ENCODE measurements at regions not wholly inside any gene's neighbourhood (a gene's known extent, or its start where the extent isn't known, plus 50 kb on each side); places are given as distances from the start of the nearest gene placed in this dataset.
"Not testable (repeated sequence)": the region's sequence is repeated elsewhere in the genome, so short reads cannot be mapped to it uniquely, and the experiment has no call there.

DNA sequence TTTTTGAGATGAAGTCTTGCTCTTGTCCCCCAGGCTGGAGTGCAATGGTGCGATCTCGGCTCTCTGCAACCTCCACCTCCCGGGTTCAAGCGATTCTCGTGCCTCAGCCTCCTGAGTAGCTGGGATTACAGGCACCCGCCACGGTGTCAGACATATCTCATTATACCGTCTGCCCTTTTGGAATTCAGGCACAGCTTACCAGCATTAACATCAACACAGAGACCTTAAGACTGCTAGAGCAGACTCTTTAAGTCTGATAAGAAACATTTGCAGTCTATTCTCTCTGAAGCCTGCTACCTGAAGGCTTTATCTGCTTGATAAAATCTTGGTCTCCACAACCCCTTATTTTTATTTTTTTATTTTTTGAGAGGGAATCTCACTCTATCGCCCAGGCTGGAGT lies 78.7 kb downstream of the SOWAHC start:
- not testable (repeated sequence) for H3K9me3 ChIP-seq (ENCODE audit: control insufficient read depth, low read length); H3K4me3 ChIP-seq (ENCODE audit: extremely low read depth, insufficient read depth, low read length, poor library complexity, severe bottlenecking); H3K27ac ChIP-seq (ENCODE audit: low read depth, low read length, severe bottlenecking); H3K36me3 ChIP-seq (ENCODE audit: control insufficient read depth, insufficient read depth, low read length)
- 77 to 78% methylated on average over 9 of the region's 9 CpGs for WGBS, 2 experiments (ENCODE audit: insufficient coverage in 2 of 2)
- peaks cover 19% of the 10 kb centered on the region for H3K4me1 ChIP-seq (ENCODE audit: control insufficient read depth, insufficient read depth, low read length, poor library complexity, severe bottlenecking)

DNA sequence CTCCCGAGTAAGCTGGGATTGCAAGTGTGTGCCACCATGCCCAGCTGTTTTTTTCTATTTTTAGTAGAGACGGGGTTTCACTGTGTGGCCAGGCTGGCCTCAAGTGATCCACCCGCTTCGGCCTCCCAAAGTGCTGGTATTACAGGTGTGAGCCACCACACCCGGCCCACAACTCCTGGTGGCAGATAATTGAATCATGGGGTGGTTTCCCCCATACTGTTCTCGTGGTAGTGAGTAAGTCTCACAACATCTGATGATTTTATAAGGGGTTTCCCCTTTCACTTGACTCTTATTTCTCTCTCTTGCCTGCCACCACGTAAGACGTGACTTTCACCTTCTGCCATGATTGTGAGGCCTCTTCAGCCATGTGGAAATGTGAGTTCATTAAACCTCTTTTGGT lies 79.1 kb downstream of the SOWAHC start:
- H3K27ac ChIP-seq (ENCODE audit: low read depth, low read length, severe bottlenecking), result not testable (repeated sequence)

DNA sequence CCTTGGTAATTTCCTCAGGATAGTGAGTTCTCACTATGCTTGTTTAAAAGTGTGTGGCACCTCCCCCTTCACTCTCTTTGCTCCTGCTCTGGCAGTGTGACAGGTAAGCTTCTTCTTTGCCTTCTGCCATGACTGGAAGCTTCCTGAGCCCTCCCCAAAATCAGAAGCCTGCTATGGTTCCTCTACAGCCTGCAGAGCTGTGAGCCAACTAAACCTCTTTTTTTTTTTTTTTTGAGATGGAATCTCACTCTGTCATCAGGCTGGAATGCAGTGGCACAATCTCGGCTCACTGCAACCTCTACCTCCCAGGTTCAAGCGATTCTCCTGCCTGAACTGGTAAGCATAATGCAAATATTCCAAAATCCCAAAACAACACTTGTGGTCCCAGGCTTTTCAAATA lies 80.0 kb downstream of the SOWAHC start:
- 10% methylated on average over 2 of the region's 2 CpGs; no CpG with 5 or more reads in 1 of the 2 experiments for WGBS, 2 experiments (ENCODE audit: insufficient coverage in 2 of 2)
- Histone ChIP-seq H3K4me3 (ENCODE audit: extremely low read depth, insufficient read depth, low read length, poor library complexity, severe bottlenecking) (no peak overlapping the region), H3K27ac (ENCODE audit: low read depth, low read length, severe bottlenecking) (no peak overlapping the region), H3K36me3 (ENCODE audit: control insufficient read depth, insufficient read depth, low read length) (no peaks in the 10 kb centered on the region), H3K9me3 (ENCODE audit: control insufficient read depth, low read length) (no peaks in the 10 kb centered on the region), H3K4me1 (ENCODE audit: control insufficient read depth, insufficient read depth, low read length, poor library complexity, severe bottlenecking) (peaks cover 21% of the 10 kb centered on the region)

More for the DNA sequence above, 79.1 kb downstream of the SOWAHC start:
- 93 to 95% methylated on average over 4 of the region's 8 CpGs for WGBS, 2 experiments (ENCODE audit: insufficient coverage in 2 of 2)
- not testable (repeated sequence) for H3K4me3 ChIP-seq (ENCODE audit: extremely low read depth, insufficient read depth, low read length, poor library complexity, severe bottlenecking); H3K36me3 ChIP-seq (ENCODE audit: control insufficient read depth, insufficient read depth, low read length); H3K9me3 ChIP-seq (ENCODE audit: control insufficient read depth, low read length)
- H3K4me1 ChIP-seq (ENCODE audit: control insufficient read depth, insufficient read depth, low read length, poor library complexity, severe bottlenecking), result peaks cover 19% of the 10 kb centered on the region

DNA sequence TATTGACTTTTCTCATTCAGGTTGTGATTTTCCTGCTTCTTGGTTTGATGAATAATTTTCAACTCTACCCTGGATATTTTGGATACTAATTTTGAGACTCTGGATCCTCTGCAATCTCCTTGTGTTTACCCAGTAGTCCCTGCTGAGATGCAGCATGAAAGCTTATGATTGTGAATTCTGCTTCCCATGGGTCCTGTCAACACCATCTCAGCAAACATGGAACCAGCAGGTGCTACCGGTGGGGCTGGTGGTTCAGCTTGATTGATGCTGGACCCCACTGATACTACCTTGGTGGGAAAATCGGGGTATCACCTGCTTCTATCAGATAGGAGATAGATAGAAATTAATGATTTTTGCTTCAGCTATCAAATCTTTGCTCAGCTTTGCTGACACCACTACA lies 81.1 kb downstream of the SOWAHC start:
- no peaks in the 10 kb centered on the region for H3K9me3 ChIP-seq (ENCODE audit: control insufficient read depth, low read length)
- no peak overlapping the region for H3K4me3 ChIP-seq (ENCODE audit: extremely low read depth, insufficient read depth, low read length, poor library complexity, severe bottlenecking)
- 82% methylated on average over 2 of the region's 2 CpGs; no CpG with 5 or more reads in 1 of the 2 experiments for WGBS, 2 experiments (ENCODE audit: insufficient coverage in 2 of 2)
- no peak overlapping the region for H3K27ac ChIP-seq (ENCODE audit: low read depth, low read length, severe bottlenecking)
- H3K36me3 ChIP-seq (ENCODE audit: control insufficient read depth, insufficient read depth, low read length), result no peaks in the 10 kb centered on the region
- peaks cover 32% of the 10 kb centered on the region for H3K4me1 ChIP-seq (ENCODE audit: control insufficient read depth, insufficient read depth, low read length, poor library complexity, severe bottlenecking)

DNA sequence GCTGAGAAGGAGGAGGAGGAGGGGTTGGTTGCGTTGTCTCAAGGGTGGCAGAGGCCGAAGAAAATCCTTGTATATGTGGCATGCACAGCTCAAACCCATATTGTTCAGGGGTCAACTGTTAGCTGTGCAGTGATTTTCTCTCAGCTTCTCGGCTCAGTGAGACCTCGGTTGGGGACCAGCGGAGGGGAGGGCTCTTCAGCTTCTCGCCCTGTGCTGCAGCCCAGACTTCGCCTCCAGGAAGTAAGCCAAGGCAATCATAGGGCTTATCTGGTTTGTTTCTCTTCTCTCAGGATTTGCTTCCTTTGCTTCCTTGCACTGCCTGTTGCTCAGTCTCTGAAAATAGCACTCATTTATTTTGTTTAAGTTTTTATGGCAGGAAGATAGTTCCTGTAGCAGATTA lies 85.5 kb downstream of the SOWAHC start:
- peaks cover 37% of the 10 kb centered on the region for H3K4me1 ChIP-seq (ENCODE audit: control insufficient read depth, insufficient read depth, low read length, poor library complexity, severe bottlenecking)
- no peak overlapping the region for H3K4me3 ChIP-seq (ENCODE audit: extremely low read depth, insufficient read depth, low read length, poor library complexity, severe bottlenecking)
- peak overlapping the region; percentile 90 for H3K27ac ChIP-seq (ENCODE audit: low read depth, low read length, severe bottlenecking)
- WGBS, 2 experiments (ENCODE audit: insufficient coverage in 2 of 2), result 51 to 58% methylated on average over 4 to 6 of the region's 7 CpGs
- H3K36me3 ChIP-seq (ENCODE audit: control insufficient read depth, insufficient read depth, low read length), result no peaks in the 10 kb centered on the region
- no peaks in the 10 kb centered on the region for H3K9me3 ChIP-seq (ENCODE audit: control insufficient read depth, low read length)

DNA sequence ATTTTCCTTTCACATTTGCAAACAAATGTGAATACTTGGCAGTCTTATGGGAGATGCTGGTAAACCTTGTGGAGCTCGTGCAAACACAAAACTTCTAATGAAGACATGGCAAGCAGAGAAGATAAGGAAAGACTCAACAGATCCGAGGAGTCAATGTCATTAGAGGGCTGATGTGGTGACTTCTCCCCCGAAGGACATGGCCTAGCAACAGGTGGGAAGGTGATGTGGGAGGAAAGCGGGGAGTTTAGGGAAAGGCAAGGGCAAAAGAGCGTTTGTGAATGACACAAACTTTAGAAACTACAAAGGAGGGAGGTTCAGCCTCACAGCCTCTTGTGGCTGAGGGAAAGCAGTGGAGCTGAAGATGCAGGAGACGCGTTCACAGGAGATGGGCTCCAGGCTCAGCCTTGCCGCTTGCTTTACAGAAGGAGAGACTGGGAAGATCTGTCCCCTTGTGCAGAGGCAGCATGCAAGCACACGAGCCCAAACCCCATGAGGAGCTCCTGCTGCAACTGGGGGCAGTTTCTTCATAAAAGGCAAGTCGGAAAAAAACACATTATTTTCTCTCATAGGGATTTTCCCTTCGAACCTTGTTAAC lies 86.6 kb downstream of the SOWAHC start:
- no peaks in the 10 kb centered on the region for H3K36me3 ChIP-seq (ENCODE audit: control insufficient read depth, insufficient read depth, low read length)
- no peak overlapping the region for H3K4me3 ChIP-seq (ENCODE audit: extremely low read depth, insufficient read depth, low read length, poor library complexity, severe bottlenecking)
- H3K27ac ChIP-seq (ENCODE audit: low read depth, low read length, severe bottlenecking), result peak overlapping the region; percentile 90
- no peaks in the 10 kb centered on the region for H3K9me3 ChIP-seq (ENCODE audit: control insufficient read depth, low read length)
- peaks cover 37% of the 10 kb centered on the region for H3K4me1 ChIP-seq (ENCODE audit: control insufficient read depth, insufficient read depth, low read length, poor library complexity, severe bottlenecking)
- WGBS, 2 experiments (ENCODE audit: insufficient coverage in 2 of 2), result 79 to 82% methylated on average over 10 to 11 of the region's 11 CpGs

DNA sequence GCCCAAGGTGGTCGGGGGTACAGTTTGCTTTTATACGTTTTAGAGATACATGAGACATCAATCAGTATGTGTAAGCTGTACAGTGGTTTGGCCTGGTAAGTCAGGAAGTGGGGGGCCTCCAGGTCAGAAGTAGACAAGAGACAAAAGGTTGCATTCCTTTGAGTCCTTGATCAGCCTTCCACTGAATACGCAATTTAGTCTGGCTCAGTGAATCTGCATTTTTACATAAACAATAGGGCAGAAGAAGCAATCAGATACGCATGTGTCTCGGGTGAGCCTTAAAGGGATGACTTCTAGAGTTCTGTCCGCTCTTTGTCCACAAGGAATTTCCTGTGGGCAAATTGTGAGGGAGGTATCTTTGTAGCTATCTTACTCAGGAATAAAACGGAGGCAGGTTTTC lies 87.2 kb downstream of the SOWAHC start:
- H3K27ac ChIP-seq (ENCODE audit: low read depth, low read length, severe bottlenecking), result peak overlapping the region; percentile 0
- whole genome bisulfite sequencing, 2 experiments (ENCODE audit: insufficient coverage in 2 of 2), result 87 to 90% methylated on average over 5 to 7 of the region's 7 CpGs

DNA sequence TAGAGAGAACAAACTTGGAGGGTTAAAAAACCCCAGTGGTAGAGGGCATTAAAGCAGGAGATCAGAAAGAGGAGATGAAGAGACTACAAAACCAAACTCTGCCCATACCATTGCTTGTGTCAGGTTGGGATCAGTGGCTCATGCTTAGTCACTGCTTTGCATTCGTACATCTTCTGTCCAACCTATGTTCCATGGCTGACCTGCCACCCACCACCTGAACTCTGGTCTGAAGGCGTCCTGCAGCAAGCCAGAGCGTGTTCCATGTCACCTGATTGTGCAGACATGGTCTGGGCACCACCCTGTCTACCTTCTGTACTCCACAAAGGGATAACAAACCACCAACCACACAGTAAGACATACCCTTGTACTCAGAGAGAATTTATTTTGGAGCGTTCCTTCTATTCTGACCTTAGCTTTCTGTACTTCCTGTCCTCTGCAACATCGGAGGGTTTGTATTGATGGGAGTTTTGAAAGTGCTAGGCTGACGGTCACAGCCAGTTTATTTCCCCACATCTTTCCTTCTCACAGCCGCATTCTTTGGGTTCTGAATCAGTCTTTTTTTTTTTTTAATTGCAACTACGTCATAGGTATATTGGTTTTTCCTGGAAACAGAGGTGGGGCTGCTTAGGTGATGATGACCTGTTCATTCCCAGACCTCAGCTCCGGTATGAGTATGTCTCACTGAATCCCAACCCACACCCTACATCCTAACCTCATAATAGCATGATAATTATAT lies 88.3 kb downstream of the SOWAHC start:
- H3K4me1 ChIP-seq (ENCODE audit: control insufficient read depth, insufficient read depth, low read length, poor library complexity, severe bottlenecking), result peaks cover 37% of the 10 kb centered on the region

More for the DNA sequence above, 87.2 kb downstream of the SOWAHC start:
- Histone ChIP-seq H3K36me3 (ENCODE audit: control insufficient read depth, insufficient read depth, low read length) (no peaks in the 10 kb centered on the region), H3K4me1 (ENCODE audit: control insufficient read depth, insufficient read depth, low read length, poor library complexity, severe bottlenecking) (peaks cover 37% of the 10 kb centered on the region), H3K4me3 (ENCODE audit: extremely low read depth, insufficient read depth, low read length, poor library complexity, severe bottlenecking) (no peak overlapping the region), H3K9me3 (ENCODE audit: control insufficient read depth, low read length) (no peaks in the 10 kb centered on the region)

DNA sequence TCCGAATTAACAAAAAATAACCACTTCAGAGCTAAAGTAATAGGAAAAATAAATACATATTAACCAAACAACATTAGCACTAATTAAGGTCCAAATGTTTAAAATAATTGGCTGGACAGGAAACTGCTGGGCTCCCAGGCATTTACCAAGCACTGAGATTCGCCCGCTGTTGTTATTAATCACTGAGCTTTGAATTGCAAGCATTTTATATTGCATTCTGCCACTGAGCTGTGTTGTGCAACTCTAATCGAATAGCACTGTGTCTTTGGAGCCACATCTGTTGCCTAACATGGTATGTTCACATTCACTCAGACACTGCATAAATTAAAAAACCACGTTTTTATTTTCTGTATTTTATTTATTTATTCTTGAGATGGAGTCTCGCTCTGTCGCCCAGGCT lies 88.9 kb downstream of the SOWAHC start:
- no peaks in the 10 kb centered on the region for H3K36me3 ChIP-seq (ENCODE audit: control insufficient read depth, insufficient read depth, low read length)
- no peaks in the 10 kb centered on the region for H3K9me3 ChIP-seq (ENCODE audit: control insufficient read depth, low read length)
- no peak overlapping the region for H3K4me3 ChIP-seq (ENCODE audit: extremely low read depth, insufficient read depth, low read length, poor library complexity, severe bottlenecking)
- peaks cover 37% of the 10 kb centered on the region for H3K4me1 ChIP-seq (ENCODE audit: control insufficient read depth, insufficient read depth, low read length, poor library complexity, severe bottlenecking)
- H3K27ac ChIP-seq (ENCODE audit: low read depth, low read length, severe bottlenecking), result no peak overlapping the region
- 94 to 95% methylated on average over 5 of the region's 7 CpGs for WGBS, 2 experiments (ENCODE audit: insufficient coverage in 2 of 2)

More for the DNA sequence above, 88.3 kb downstream of the SOWAHC start:
- Histone ChIP-seq H3K4me3 (ENCODE audit: extremely low read depth, insufficient read depth, low read length, poor library complexity, severe bottlenecking) (no peak overlapping the region), H3K9me3 (ENCODE audit: control insufficient read depth, low read length) (no peaks in the 10 kb centered on the region), H3K27ac (ENCODE audit: low read depth, low read length, severe bottlenecking) (no peak overlapping the region), H3K36me3 (ENCODE audit: control insufficient read depth, insufficient read depth, low read length) (no peaks in the 10 kb centered on the region)
- WGBS, 2 experiments (ENCODE audit: insufficient coverage in 2 of 2), result 100% methylated on average over 3 of the region's 9 CpGs

DNA sequence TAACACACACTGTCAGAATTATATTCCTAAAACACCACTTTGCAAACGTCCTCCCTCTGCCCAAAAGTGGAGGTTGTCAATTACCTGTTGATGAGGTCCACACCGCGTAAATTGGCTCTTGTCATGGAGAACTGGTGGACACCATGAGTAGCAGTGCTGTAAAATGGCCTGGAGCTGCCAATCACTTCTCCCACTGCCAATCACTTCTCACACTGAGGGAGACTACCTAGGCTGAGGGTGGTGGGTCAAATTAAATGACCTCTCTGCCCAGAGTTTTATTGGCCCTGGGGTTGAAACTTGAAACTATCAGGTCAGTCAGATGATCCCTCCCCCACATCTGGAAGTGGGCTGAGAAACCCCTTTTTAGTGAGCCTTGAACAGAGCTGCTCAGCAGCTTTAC lies 89.6 kb downstream of the SOWAHC start:
- no peaks in the 10 kb centered on the region for H3K36me3 ChIP-seq (ENCODE audit: control insufficient read depth, insufficient read depth, low read length)
- 20 to 87% methylated on average over 1 to 3 of the region's 3 CpGs for WGBS, 2 experiments (ENCODE audit: insufficient coverage in 2 of 2)
- H3K9me3 ChIP-seq (ENCODE audit: control insufficient read depth, low read length), result no peaks in the 10 kb centered on the region
- H3K27ac ChIP-seq (ENCODE audit: low read depth, low read length, severe bottlenecking), result no peak overlapping the region
- H3K4me3 ChIP-seq (ENCODE audit: extremely low read depth, insufficient read depth, low read length, poor library complexity, severe bottlenecking), result no peak overlapping the region
- peaks cover 37% of the 10 kb centered on the region for H3K4me1 ChIP-seq (ENCODE audit: control insufficient read depth, insufficient read depth, low read length, poor library complexity, severe bottlenecking)

Data from mesodermal cell (in vitro differentiated cells).